ENCODE measurements at regions not wholly inside any gene's neighbourhood (a gene's known extent, or its start where the extent isn't known, plus 50 kb on each side); places are given as distances from the start of the nearest gene placed in this dataset.

DNA sequence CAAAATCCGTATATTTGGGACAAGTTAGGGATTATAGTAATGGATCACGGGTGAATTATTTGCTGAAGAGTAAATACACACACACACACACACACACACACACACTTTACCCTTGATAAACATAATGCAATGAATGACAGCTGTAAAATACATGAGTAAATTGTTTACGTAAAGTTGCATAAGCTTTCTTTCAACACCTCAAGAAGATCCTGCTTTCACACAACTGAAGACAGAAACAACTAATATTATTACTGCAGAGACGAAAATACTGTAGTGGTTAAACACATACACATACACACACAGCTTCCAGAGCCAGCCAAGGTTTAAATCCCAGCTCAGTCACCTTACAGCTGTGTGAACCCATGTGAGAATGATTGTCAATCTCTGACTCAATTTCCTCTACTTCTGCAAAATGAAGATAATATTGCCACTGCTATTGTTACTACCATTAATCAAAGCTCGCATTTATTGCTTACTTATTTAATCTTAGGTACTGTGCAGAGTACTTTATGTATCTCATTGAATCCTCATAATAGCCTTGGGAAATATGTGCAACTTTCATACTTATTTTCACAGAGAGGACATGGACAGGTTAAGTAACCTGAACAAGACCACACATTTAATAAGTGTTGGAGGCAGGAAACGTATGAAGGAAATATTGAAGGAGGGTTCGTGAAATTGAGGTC is 50.6 kb upstream of the DOK6 start:
- DNase-seq: no peak
